Neural crest cell (in vitro differentiated cells): ENCODE measurements at regions not wholly inside any gene's neighbourhood (a gene's known extent, or its start where the extent isn't known, plus 50 kb on each side); places are given as distances from the start of the nearest gene placed in this dataset.

Experiments used
- DNase-seq: peaks from one replicate; pipeline ENCODE4 v3.0.0; 2021; ENCODE audit warnings: low read depth, mixed read lengths, low spot score
- H3K27ac Mint-ChIP-seq: one replicate; pipeline ENCODE4 v1.8.0; 2021; ENCODE audit warnings: mild to moderate bottlenecking, mixed read lengths; ENCODE audit not compliant: unreplicated experiment
- H3K27me3 Mint-ChIP-seq: 2 replicates; pipeline ENCODE4 v1.8.0; 2021; ENCODE audit warnings: low read depth, mild to moderate bottlenecking, mixed read lengths
- H3K36me3 Mint-ChIP-seq: 2 replicates; pipeline ENCODE4 v1.8.0; 2021; ENCODE audit warnings: low read depth, mild to moderate bottlenecking, mixed read lengths
- H3K4me1 Mint-ChIP-seq: 2 replicates; pipeline ENCODE4 v1.8.0; 2021; ENCODE audit warnings: mixed read lengths
- H3K4me3 Mint-ChIP-seq: one replicate; pipeline ENCODE4 v1.8.0; 2021; ENCODE audit warnings: mild to moderate bottlenecking, mixed read lengths
- H3K9me3 Mint-ChIP-seq: 2 replicates; pipeline ENCODE4 v1.8.0; 2021; ENCODE audit warnings: mixed read lengths
- CTCF ChIP-seq: fragments of 200-600 bp; sonication (generic); conservative IDR thresholded peaks from 2 replicates; pipeline ENCODE4 v1.5.0; 2021; ENCODE audit warnings: antibody characterized with exemption, mild to moderate bottlenecking

GRCh38 chr6:40219799-40220198, 285.5 kb upstream of the MOCS1 start:
- Mint-ChIP-seq H3K4me3 (no peak overlapping the region), H3K27ac (no peak overlapping the region), H3K4me1 (no peaks in the 10 kb centered on the region), H3K36me3 (no peaks in the 10 kb centered on the region), H3K9me3 (peaks cover 6% of the 10 kb centered on the region), H3K27me3 (peaks cover 15% of the 10 kb centered on the region)
- no peak for DNase-seq
- no peak for TF ChIP-seq CTCF

DNA sequence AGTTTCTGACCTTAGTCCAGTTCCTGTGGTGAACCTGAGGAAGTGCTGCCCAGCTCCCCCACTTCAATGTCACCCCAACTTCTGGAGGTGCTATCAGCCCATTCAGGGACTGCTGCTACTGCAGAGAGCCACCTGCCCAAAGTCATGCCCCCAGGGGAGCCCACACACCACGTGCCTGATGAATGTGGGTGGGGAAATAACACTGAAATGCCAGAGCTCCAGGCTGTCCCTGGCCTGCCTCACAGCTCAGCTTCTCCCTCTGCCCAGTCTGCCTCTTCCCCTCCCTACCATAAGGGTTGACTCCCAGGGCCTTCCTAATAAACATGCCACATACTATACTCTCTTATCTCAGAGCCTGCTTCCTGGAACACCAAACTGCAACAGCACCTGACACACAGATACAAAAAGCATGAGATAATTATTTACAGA, 276.4 kb upstream of the MOCS1 start:
- H3K4me1 Mint-ChIP-seq = no peaks in the 10 kb centered on the region
- no peaks in the 10 kb centered on the region for H3K36me3 Mint-ChIP-seq
- H3K27ac Mint-ChIP-seq = no peak overlapping the region
- no peak overlapping the region for H3K4me3 Mint-ChIP-seq
- TF ChIP-seq CTCF = no peak
- DNase-seq = no peak
- H3K27me3 Mint-ChIP-seq = peaks cover 10% of the 10 kb centered on the region
- H3K9me3 Mint-ChIP-seq = no peaks in the 10 kb centered on the region

- Mint-ChIP-seq H3K36me3 (peaks cover 3% of the 10 kb centered on the region), H3K9me3 (peaks cover 19% of the 10 kb centered on the region), H3K4me1 (no peaks in the 10 kb centered on the region), H3K27me3 (peaks cover 16% of the 10 kb centered on the region), H3K27ac (no peak overlapping the region), H3K4me3 (no peak overlapping the region)
- no peak for DNase-seq
- no peak for TF ChIP-seq CTCF
Measured at GRCh38 chr6:40205801-40206200, 271.5 kb upstream of the MOCS1 start.

DNA sequence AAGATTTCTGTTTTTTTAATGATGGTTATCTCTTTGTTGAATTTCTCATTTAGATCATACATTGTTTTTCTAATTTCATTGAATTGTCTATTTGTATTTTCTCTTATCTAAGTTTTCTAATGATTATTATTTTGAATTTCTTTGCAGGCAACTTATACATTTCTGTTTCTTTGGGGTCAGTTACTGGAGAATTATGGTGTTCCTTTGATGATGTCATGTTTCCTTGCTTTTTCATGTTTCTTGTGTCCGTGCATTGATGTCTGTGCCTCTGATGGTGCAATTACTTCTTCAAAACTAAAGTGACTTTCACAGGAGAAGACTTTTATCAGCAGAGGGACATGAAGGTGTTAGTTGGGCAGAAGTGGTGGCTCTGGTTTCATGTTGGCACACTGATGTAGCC, 270.7 kb upstream of the MOCS1 start:
- Mint-ChIP-seq H3K4me1 (no peaks in the 10 kb centered on the region), H3K9me3 (peaks cover 23% of the 10 kb centered on the region), H3K27me3 (peaks cover 16% of the 10 kb centered on the region), H3K36me3 (peaks cover 3% of the 10 kb centered on the region), H3K27ac (no peak overlapping the region), H3K4me3 (no peak overlapping the region)
- no peak for DNase-seq
- TF ChIP-seq CTCF = no peak

DNA sequence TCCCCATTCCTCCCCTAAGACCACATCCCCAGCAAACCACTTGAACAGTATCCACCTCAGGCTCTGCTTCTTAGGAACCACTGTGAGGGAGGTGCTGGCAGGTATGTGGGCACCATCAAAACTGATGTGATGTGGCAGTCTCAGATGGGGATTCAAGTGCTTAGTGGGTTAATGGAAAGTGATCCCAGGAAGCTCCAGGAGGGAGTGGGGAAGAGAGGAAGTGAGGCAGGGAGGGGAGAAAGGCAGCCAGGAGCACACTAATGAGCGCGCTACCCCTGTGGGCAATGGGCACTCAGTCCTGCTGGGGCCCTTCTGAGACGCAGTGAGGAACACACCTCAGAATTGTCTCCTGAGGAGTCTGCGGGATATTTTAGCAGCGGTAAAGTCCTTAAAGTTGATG, 263.1 kb upstream of the MOCS1 start:
- Mint-ChIP-seq H3K36me3 (peaks cover 3% of the 10 kb centered on the region), H3K4me3 (no peak overlapping the region), H3K27me3 (peaks cover 3% of the 10 kb centered on the region), H3K9me3 (peaks cover 13% of the 10 kb centered on the region), H3K27ac (no peak overlapping the region), H3K4me1 (no peaks in the 10 kb centered on the region)
- no peak for TF ChIP-seq CTCF
- DNase-seq = no peak

GRCh38 chr6:40196135-40196518, 261.9 kb upstream of the MOCS1 start:
- Mint-ChIP-seq H3K27me3 (peaks cover 3% of the 10 kb centered on the region), H3K36me3 (no peaks in the 10 kb centered on the region), H3K4me1 (no peaks in the 10 kb centered on the region), H3K4me3 (no peak overlapping the region), H3K9me3 (peaks cover 5% of the 10 kb centered on the region), H3K27ac (no peak overlapping the region)
- DNase-seq = no peak
- no peak for TF ChIP-seq CTCF
